Upper lobe of left lung (tissue), 6 donors: ENCODE measurements at regions not wholly inside any gene's neighbourhood (a gene's known extent, or its start where the extent isn't known, plus 50 kb on each side); places are given as distances from the start of the nearest gene placed in this dataset.
"Not testable (repeated sequence)": the region's sequence is repeated elsewhere in the genome, so short reads cannot be mapped to it uniquely, and the experiment has no call there.

Experiments
- ATAC-seq, 2 donors: fragments of 200-7000 bp; cut with Tn5 transposase; one replicate each; pipeline ENCODE4 v1.9.1; 2022; ENCODE audit warnings: mild to moderate bottlenecking in 2 of 2, moderate library complexity in 2 of 2; ENCODE audit not compliant: low FRiP score in 2 of 2
- DNase-seq, 2 donors: peaks; one replicate each; pipeline ENCODE4 v3.0.0-alpha.2; 2019 to 2020
- H3K27ac ChIP-seq, 4 donors: fragments of 200-600 bp; sonication (generic); one replicate each; pipeline ENCODE4 v1.5.1; 2016 to 2019
- H3K27me3 ChIP-seq, 4 donors: fragments of 200-600 bp; sonication (generic); one replicate each; pipeline ENCODE4 v1.5.1; 2017 to 2019
- H3K36me3 ChIP-seq, 4 donors: fragments of 200-600 bp; sonication (generic); one replicate each; pipeline ENCODE4 v1.5.1; 2016 to 2019
- H3K4me1 ChIP-seq, 4 donors: fragments of 200-600 bp; sonication (generic); one replicate each; pipeline ENCODE4 v1.5.1; 2018 to 2019
- H3K4me3 ChIP-seq, 4 donors: fragments of 200-600 bp; sonication (generic); one replicate each; pipeline ENCODE4 v1.5.1; 2017 to 2019; ENCODE audit warnings: mild to moderate bottlenecking in 2 of 4, moderate library complexity in 1 of 4
- H3K9me3 ChIP-seq, 4 donors: fragments of 200-600 bp; sonication (generic); one replicate each; pipeline ENCODE4 v1.5.1; 2018 to 2019
- EP300 ChIP-seq, 4 donors: sonication (generic); formaldehyde crosslinking; IDR thresholded peaks; one replicate each; pipeline ENCODE4 v1.5.1; 2017; ENCODE audit warnings: antibody characterized with exemption in 4 of 4, control low read depth in 2 of 4
- POLR2A ChIP-seq, 4 donors: fragments of 450-650 bp; IDR thresholded peaks; one replicate each; pipeline ENCODE4 v1.5.1; 2016 to 2017; ENCODE audit warnings: antibody characterized with exemption in 4 of 4, mild to moderate bottlenecking in 2 of 4
- POLR2AphosphoS5 ChIP-seq, 2 donors: sonication (generic); formaldehyde crosslinking; IDR thresholded peaks; one replicate each; pipeline ENCODE4 v1.5.1; 2017; ENCODE audit warnings: antibody characterized with exemption in 2 of 2
- WGBS, 2 donors: methylation state at CpG; one replicate each; pipeline ENCODE4 v1.1.5; 2017 to 2018; 5-methylcytosine and 5-hydroxymethylcytosine counted together
- TF ChIP-seq, protein P1 (sequence below), 6 experiments: fragments of 450-650 bp in 4 of 6; fragments of 200-600 bp in 2 of 6; sonication (generic) in 2 of 6; IDR thresholded peaks; one replicate each; pipeline ENCODE4 v1.5.1; 2016 to 2019; ENCODE audit warnings: antibody characterized with exemption in 6 of 6
- donor health status: DM: no; HTN: no; CAD: no; lungs with moderate emphysema.
- donor health status: DM: no; HTN: yes; CAD: no; lungs with severe emphysema.

DNA sequence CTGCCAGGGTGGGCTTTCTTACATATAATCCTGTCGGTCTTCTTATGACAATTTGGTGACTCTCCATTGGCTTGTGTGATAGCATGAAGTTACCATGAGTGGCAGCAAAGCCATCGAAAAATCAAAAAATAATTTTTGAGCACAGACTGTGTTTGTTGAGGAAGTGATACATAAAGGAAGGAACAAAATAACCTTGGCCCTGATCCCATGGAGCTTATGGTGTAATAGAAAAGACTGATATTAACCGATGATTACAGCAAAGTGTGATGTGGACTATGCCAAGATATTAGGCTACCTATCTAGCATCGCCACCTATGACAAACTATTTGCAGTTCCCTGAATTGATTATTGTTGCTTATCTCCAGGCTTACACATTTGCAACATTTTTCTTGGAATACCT lies 383.2 kb downstream of the AEBP2 start:
- 82 to 87% methylated on average over 4 of the region's 4 CpGs for WGBS, 2 donors
- no peaks in the 10 kb centered on the region for H3K4me1 ChIP-seq
- no peak overlapping the region for H3K27ac ChIP-seq
- H3K27me3 ChIP-seq: no peaks in the 10 kb centered on the region
- no peak for ATAC-seq
- no peaks in the 10 kb centered on the region for H3K36me3 ChIP-seq
- no peak overlapping the region for H3K4me3 ChIP-seq
- DNase-seq: no peak
- TF ChIP-seq POLR2A (IDR thresholded peaks at IDR 0.05) (no peak), EP300 (IDR thresholded peaks at IDR 0.05) (no peak), POLR2AphosphoS5 (IDR thresholded peaks at IDR 0.05) (no peak)
- TF ChIP-seq, protein P1, sequence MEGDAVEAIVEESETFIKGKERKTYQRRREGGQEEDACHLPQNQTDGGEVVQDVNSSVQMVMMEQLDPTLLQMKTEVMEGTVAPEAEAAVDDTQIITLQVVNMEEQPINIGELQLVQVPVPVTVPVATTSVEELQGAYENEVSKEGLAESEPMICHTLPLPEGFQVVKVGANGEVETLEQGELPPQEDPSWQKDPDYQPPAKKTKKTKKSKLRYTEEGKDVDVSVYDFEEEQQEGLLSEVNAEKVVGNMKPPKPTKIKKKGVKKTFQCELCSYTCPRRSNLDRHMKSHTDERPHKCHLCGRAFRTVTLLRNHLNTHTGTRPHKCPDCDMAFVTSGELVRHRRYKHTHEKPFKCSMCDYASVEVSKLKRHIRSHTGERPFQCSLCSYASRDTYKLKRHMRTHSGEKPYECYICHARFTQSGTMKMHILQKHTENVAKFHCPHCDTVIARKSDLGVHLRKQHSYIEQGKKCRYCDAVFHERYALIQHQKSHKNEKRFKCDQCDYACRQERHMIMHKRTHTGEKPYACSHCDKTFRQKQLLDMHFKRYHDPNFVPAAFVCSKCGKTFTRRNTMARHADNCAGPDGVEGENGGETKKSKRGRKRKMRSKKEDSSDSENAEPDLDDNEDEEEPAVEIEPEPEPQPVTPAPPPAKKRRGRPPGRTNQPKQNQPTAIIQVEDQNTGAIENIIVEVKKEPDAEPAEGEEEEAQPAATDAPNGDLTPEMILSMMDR (IDR thresholded peaks at IDR 0.05): no peak
- H3K9me3 ChIP-seq: no peaks in the 10 kb centered on the region

DNA sequence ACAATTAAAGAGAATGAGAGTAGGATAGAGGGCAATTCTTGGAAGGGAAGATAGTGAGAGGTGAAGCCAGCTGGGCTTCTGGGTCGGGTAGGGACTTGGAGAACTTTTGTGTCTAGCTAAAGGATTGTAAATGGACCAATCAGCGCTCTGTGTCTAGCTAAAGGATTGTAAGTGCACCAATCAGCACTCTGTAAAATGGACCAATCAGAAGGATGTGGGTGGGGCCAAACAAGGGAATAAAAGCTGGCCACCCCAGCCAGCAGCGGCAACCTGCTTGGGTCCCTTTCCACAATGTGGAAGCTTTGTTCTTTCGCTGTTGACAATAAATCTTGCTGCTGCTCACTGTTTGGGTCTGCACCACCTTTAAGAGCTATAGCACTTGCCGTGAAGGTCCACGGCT lies 384.0 kb downstream of the AEBP2 start:
- ATAC-seq, H3K9me3 ChIP-seq, H3K27me3 ChIP-seq, H3K36me3 ChIP-seq, H3K4me3 ChIP-seq, H3K4me1 ChIP-seq, H3K27ac ChIP-seq, DNase-seq: not testable (repeated sequence)
- 87 to 91% methylated on average over 6 of the region's 6 CpGs for WGBS, 2 donors

DNA sequence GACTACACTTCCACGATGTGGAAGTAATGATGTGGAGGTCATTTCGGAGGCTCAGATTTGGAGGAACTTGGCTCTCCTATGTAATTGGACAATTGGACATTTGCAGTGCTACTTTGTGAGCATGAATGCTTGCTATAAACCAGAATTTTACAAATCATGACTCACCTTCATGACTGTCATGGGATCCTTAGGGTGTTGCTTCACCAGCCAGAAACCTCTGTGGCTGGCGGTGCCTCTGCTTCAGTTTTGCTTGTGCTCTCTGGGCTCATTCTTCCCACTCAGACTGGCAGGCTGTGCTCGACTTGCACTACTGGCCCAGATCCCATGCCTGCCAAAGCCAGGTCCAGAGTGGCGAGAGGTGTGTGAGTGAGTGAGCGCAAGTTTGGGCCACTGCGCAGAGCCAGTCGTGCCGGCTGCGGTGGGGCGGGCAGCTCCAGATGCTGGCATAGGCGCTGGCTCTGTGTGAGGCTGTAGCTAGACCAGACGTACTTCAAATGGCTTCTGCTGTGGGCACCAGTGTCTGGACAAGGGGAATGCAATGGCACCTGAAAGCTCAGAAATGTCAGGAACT lies 387.8 kb downstream of the AEBP2 start:
- no peaks in the 10 kb centered on the region for H3K4me1 ChIP-seq
- ATAC-seq (peak in 1 of 2 donors; percentile 22), DNase-seq (peak in 1 of 2 donors; percentile 63)
- H3K4me3 ChIP-seq: no peak overlapping the region
- no peaks in the 10 kb centered on the region for H3K36me3 ChIP-seq
- H3K27me3 ChIP-seq: no peaks in the 10 kb centered on the region
- TF ChIP-seq POLR2AphosphoS5 (IDR thresholded peaks at IDR 0.05) (no peak), POLR2A (IDR thresholded peaks at IDR 0.05) (no peak), EP300 (IDR thresholded peaks at IDR 0.05) (no peak)
- TF ChIP-seq, protein P1 (IDR thresholded peaks at IDR 0.05): no peak
- peaks cover 0 to 4% (median 0%) of the 10 kb centered on the region in 4 donors for H3K9me3 ChIP-seq
- 83 to 92% methylated on average over 11 to 13 of the region's 13 CpGs for WGBS, 2 donors
- H3K27ac ChIP-seq: no peak overlapping the region

DNA sequence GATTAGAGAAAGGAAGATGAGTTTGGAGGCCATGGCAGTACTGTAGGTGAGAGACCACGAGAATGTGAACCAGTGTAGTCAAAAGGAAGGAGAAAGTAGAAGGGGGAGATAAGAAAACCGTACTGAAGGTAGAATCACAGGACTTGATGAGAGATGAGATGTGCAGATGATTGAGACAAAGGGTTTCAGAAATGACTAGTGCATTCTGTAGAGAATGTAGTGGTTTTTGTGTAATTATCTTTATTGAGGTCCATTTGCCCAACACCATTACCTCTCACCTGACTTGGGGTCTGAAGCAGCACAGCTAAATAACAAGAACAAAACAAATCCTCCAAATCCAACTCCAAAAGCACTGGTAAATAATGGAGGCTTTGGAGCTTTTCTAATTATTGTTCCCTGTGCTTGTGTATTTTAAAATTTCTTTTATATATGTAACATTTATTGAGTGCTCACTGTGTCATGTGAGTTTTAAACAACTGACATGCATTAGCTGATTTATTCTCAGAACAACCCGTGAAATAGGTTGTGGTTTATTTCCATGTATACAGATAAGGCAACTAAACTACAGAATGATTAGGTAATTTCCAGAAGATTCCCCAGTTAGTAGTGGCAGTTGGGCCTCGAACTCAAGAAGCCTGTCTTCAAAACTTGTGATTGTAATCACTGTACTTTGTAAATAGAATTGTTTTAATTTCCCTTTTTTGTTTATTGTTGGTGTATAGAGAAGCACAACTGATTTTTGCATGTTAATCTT lies 390.0 kb downstream of the AEBP2 start:
- no peaks in the 10 kb centered on the region for H3K36me3 ChIP-seq
- H3K27me3 ChIP-seq: no peaks in the 10 kb centered on the region
- no peak overlapping the region for H3K27ac ChIP-seq
- peaks cover 0 to 4% (median 0%) of the 10 kb centered on the region in 4 donors for H3K9me3 ChIP-seq
- WGBS, 2 donors: 65 to 73% methylated on average over 4 of the region's 4 CpGs
- DNase-seq (no peak), ATAC-seq (no peak)
- no peak overlapping the region for H3K4me3 ChIP-seq
- H3K4me1 ChIP-seq: no peaks in the 10 kb centered on the region
- no peak for TF ChIP-seq POLR2AphosphoS5 (IDR thresholded peaks at IDR 0.05)
- TF ChIP-seq, protein P1 (IDR thresholded peaks at IDR 0.05): no peak
- no peak for TF ChIP-seq EP300 (IDR thresholded peaks at IDR 0.05)
- TF ChIP-seq POLR2A (IDR thresholded peaks at IDR 0.05): no peak

DNA sequence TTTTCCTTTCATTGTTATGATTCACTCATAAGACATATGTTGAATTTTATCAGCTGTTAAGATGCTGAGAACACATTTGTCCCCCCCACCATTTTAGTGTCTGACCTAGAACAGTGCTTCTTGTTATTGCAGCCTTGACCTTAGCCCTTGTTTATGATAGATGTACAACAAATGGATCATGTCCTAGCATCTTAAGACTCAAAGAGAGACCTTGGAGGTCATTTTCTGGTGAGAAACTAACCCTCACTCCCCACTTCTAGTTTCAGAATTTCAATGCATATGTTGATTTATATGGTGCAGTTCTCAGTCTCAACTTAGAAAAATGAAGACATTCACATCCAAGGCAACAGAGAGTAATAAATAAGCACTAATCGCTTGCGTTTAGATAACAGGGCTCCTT lies 391.2 kb downstream of the AEBP2 start:
- ATAC-seq: no peak
- Histone ChIP-seq H3K36me3 (no peaks in the 10 kb centered on the region), H3K9me3 (peaks cover 0 to 4% (median 0%) of the 10 kb centered on the region in 4 donors), H3K27ac (no peak overlapping the region), H3K4me3 (no peak overlapping the region), H3K4me1 (no peaks in the 10 kb centered on the region), H3K27me3 (no peaks in the 10 kb centered on the region)
- no peak for DNase-seq
- TF ChIP-seq, protein P1 (IDR thresholded peaks at IDR 0.05): no peak
- TF ChIP-seq POLR2AphosphoS5 (IDR thresholded peaks at IDR 0.05) (no peak), EP300 (IDR thresholded peaks at IDR 0.05) (no peak), POLR2A (IDR thresholded peaks at IDR 0.05) (no peak)
- 72 to 82% methylated on average over 2 of the region's 2 CpGs for WGBS, 2 donors
